Activated B cell treated with CpG ODN at 0.5 μM for 24 hours (primary cell): ENCODE measurements at regions not wholly inside any gene's neighbourhood (a gene's known extent, or its start where the extent isn't known, plus 50 kb on each side); places are given as distances from the start of the nearest gene placed in this dataset.

Experiments
- ATAC-seq: fragments of 200-7000 bp; cut with Tn5 transposase; one replicate; pipeline ENCODE4 v1.10.0; 2021; ENCODE audit warnings: low read depth, mild to moderate bottlenecking, moderate library complexity
- CTCF ChIA-PET: fragments of 350-600 bp; sonication (Branson Sonifier 250); formaldehyde crosslinking; loops from one replicate; lab custom pipeline; 2021; ENCODE audit warnings: antibody characterized with exemption; lab: Charles Lee
- POLR2A ChIA-PET: fragments of 350-600 bp; sonication (Branson Sonifier 250); formaldehyde crosslinking; loops from one replicate; lab custom pipeline; 2021; ENCODE audit warnings: antibody characterized with exemption; lab: Charles Lee
- DNase-seq: peaks from one replicate; pipeline ENCODE4 v3.0.0; 2022
- H3K27ac Mint-ChIP-seq: one replicate; pipeline ENCODE4 v1.8.0; 2020; ENCODE audit warnings: mixed read lengths
- H3K27me3 Mint-ChIP-seq: one replicate; pipeline ENCODE4 v1.8.0; 2021; ENCODE audit warnings: mixed read lengths
- H3K36me3 Mint-ChIP-seq: one replicate; pipeline ENCODE4 v1.8.0; 2021; ENCODE audit warnings: low read depth, mixed read lengths
- H3K4me1 Mint-ChIP-seq: one replicate; pipeline ENCODE4 v1.8.0; 2021; ENCODE audit warnings: mixed read lengths
- H3K4me3 Mint-ChIP-seq: one replicate; pipeline ENCODE4 v1.8.0; 2020; ENCODE audit warnings: mild to moderate bottlenecking, mixed read lengths
- H3K9me3 Mint-ChIP-seq: one replicate; pipeline ENCODE4 v1.8.0; 2020; ENCODE audit warnings: mixed read lengths
- intact Hi-C: fragments of 100-400 bp; cut with micrococcal nuclease; formaldehyde crosslinking; loops from one replicate; pipeline ENCODE4 v1.15.1; 2024
- TF ChIP-seq, protein P1 (sequence below): fragments of 200-600 bp; IDR thresholded peaks from one replicate; pipeline ENCODE4 v1.8.0; 2022; ENCODE audit warnings: antibody characterized with exemption, mild to moderate bottlenecking

DNA sequence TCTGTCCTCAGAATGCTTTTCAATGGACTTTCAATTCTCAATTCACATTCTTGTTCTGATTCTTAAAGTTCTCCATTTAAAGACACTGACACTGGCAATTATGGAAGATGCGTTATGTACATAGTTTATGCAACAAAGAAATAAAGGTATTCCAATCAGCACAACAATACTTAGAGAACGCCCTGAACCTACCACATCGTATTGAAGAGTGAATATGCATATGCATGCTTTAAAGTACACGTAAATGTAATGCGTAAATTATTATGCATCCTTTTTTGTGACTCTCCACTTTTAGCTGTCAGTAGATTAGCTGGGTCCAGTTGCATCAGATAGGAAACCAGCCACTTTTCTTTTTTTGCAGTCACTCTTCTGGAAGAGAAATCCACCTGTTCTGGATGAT is 83.5 kb downstream of the RBM43 start:
- intact Hi-C loops, result no loop called here
- ATAC-seq (no peak), DNase-seq (no peak)
- TF ChIP-seq, protein P1, sequence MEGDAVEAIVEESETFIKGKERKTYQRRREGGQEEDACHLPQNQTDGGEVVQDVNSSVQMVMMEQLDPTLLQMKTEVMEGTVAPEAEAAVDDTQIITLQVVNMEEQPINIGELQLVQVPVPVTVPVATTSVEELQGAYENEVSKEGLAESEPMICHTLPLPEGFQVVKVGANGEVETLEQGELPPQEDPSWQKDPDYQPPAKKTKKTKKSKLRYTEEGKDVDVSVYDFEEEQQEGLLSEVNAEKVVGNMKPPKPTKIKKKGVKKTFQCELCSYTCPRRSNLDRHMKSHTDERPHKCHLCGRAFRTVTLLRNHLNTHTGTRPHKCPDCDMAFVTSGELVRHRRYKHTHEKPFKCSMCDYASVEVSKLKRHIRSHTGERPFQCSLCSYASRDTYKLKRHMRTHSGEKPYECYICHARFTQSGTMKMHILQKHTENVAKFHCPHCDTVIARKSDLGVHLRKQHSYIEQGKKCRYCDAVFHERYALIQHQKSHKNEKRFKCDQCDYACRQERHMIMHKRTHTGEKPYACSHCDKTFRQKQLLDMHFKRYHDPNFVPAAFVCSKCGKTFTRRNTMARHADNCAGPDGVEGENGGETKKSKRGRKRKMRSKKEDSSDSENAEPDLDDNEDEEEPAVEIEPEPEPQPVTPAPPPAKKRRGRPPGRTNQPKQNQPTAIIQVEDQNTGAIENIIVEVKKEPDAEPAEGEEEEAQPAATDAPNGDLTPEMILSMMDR, result no peak
- Mint-ChIP-seq H3K4me3 (no peak overlapping the region), H3K27ac (no peak overlapping the region), H3K27me3 (peaks cover 2% of the 10 kb centered on the region), H3K9me3 (no peaks in the 10 kb centered on the region), H3K4me1 (no peaks in the 10 kb centered on the region), H3K36me3 (no peaks in the 10 kb centered on the region)
- ChIA-PET POLR2A (interaction anchor here (0.7 kb wide), 1 partner anchor 79 kb away, joined by 5 read pairs; no protein-coding TSS in a partner anchor), CTCF (no interaction called here)

DNA sequence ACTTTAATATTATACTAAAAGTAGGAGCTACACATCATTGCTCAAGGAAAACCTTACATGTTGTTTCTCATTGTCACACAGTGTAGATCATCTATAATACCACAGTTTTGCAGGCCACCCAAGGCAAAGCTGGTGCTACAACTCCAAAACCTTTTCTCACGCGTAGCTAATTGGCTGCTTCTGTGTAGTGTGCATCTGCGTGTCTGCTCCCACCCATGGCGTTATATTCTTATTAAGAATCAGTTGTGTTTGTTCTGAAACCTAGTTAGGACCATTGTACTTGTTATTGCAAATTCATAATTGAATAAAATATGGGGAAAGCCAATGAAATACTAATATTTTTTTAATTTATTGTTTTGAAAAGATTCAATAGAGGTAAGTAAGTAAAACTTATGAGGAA is 83.9 kb downstream of the RBM43 start:
- CTCF ChIA-PET, result no interaction called here
- intact Hi-C loops, result no loop called here
- POLR2A ChIA-PET, result interaction anchor here (0.7 kb wide), 1 partner anchor 136 kb away, joined by 4 read pairs; no protein-coding TSS in a partner anchor

DNA sequence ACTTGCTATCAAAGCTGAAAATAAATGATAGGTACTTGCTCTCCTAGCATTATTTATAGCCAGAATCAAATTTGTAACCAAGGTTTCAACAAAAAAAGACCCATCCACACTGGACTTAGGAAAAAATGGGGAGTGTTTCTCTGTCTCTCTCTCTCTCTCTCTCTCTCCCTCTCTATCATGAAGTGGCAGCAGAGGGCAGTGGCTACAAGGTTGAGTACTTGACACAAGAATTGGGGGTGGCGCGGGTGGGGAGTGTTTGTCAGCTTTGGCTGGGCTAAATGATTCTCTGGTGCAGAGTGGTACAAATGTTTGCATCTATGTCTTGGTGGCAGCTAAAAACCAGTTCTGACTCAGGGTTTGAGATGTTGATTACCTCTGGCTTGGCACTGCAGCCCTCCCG is 85.0 kb downstream of the RBM43 start:
- Mint-ChIP-seq H3K27me3 (peaks cover 2% of the 10 kb centered on the region), H3K27ac (no peak overlapping the region), H3K4me3 (no peak overlapping the region), H3K36me3 (no peaks in the 10 kb centered on the region), H3K9me3 (no peaks in the 10 kb centered on the region), H3K4me1 (no peaks in the 10 kb centered on the region)
- ATAC-seq (no peak), DNase-seq (no peak)
- ChIA-PET CTCF (no interaction called here), POLR2A (no interaction called here)
- TF ChIP-seq, protein P1, result no peak
- intact Hi-C loops, result no loop called here

More for the DNA sequence above, 83.9 kb downstream of the RBM43 start:
- no peaks in the 10 kb centered on the region for H3K9me3 Mint-ChIP-seq
- no peak for DNase-seq
- TF ChIP-seq, protein P1, result no peak
- H3K36me3 Mint-ChIP-seq, result no peaks in the 10 kb centered on the region
- H3K27me3 Mint-ChIP-seq, result peaks cover 2% of the 10 kb centered on the region
- H3K4me1 Mint-ChIP-seq, result no peaks in the 10 kb centered on the region
- ATAC-seq, result no peak
- no peak overlapping the region for H3K27ac Mint-ChIP-seq
- no peak overlapping the region for H3K4me3 Mint-ChIP-seq

DNA sequence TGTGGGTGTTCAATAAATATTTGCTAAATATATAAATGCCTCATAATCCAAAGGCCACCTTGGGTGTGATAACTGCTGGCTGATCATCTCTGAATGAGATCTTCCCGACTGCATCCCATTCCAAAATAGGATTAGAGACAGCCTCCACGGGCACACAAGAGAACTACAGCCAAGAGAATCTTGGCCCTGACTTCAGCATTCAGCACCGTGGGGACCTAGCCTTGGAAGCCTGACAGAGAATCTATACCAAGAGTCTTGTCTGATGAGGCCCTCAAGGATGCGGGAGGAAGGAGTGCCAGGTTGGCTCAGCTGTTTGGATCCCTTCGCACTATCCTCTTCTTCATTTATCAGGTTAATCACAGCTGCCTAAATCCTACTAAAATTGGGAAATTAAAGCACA is 85.8 kb downstream of the RBM43 start:
- Mint-ChIP-seq H3K27ac (no peak overlapping the region), H3K9me3 (no peaks in the 10 kb centered on the region), H3K36me3 (no peaks in the 10 kb centered on the region), H3K4me1 (no peaks in the 10 kb centered on the region), H3K4me3 (no peak overlapping the region), H3K27me3 (peaks cover 2% of the 10 kb centered on the region)
- intact Hi-C loops, result no loop called here
- POLR2A ChIA-PET, result no interaction called here
- CTCF ChIA-PET, result no interaction called here
- ATAC-seq (no peak), DNase-seq (no peak)
- TF ChIP-seq, protein P1, result no peak

DNA sequence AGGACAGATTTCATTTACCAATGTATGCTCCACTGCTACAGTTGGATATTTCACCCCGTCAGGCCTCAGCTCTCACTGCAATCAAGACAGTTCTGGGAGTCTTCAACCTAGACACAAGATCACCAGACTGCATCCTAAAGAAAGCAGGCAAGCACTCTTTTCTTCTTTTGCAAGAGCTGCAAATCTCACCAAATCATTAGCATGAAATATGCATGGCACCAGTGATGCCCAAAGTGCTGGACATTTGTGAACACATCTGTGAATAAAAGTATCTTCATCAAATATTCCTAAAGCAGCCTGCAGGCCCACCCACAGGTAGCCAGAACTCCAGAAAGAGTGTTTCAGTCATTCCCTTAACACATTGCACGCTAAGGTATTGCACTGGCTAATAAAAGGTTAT is 87.5 kb downstream of the RBM43 start:
- intact Hi-C loops, result no loop called here
- CTCF ChIA-PET, result no interaction called here
- H3K4me3 Mint-ChIP-seq, result no peak overlapping the region

More for the DNA sequence above, 87.5 kb downstream of the RBM43 start:
- Mint-ChIP-seq H3K36me3 (no peaks in the 10 kb centered on the region), H3K4me1 (no peaks in the 10 kb centered on the region), H3K27ac (no peak overlapping the region), H3K27me3 (peaks cover 2% of the 10 kb centered on the region), H3K9me3 (no peaks in the 10 kb centered on the region)
- TF ChIP-seq, protein P1, result no peak
- ATAC-seq (no peak), DNase-seq (no peak)
- POLR2A ChIA-PET, result no interaction called here
